Nephron progenitor cell (in vitro differentiated cells): ENCODE measurements at regions not wholly inside any gene's neighbourhood (a gene's known extent, or its start where the extent isn't known, plus 50 kb on each side); places are given as distances from the start of the nearest gene placed in this dataset.

Experiments
- DNase-seq: peaks from one replicate; pipeline ENCODE4 v3.0.0; 2021
- H3K27ac Mint-ChIP-seq: 2 replicates; pipeline ENCODE4 v1.8.0; 2021; ENCODE audit warnings: mild to moderate bottlenecking, moderate library complexity, mixed read lengths
- H3K27me3 Mint-ChIP-seq: 2 replicates; pipeline ENCODE4 v1.8.0; 2021; ENCODE audit warnings: mild to moderate bottlenecking, low read depth, mixed read lengths; ENCODE audit not compliant: poor library complexity
- H3K36me3 Mint-ChIP-seq: 2 replicates; pipeline ENCODE4 v1.8.0; 2021; ENCODE audit warnings: low read depth, mixed read lengths
- H3K4me1 Mint-ChIP-seq: 2 replicates; pipeline ENCODE4 v1.8.0; 2021; ENCODE audit warnings: mixed read lengths
- H3K4me3 Mint-ChIP-seq: 2 replicates; pipeline ENCODE4 v1.8.0; 2021; ENCODE audit warnings: mild to moderate bottlenecking, moderate library complexity, mixed read lengths
- H3K9me3 Mint-ChIP-seq: 2 replicates; pipeline ENCODE4 v1.8.0; 2021; ENCODE audit warnings: mild to moderate bottlenecking, moderate library complexity, mixed read lengths
- CTCF ChIP-seq: fragments of 200-600 bp; sonication (generic); IDR thresholded peaks from 2 replicates; pipeline ENCODE4 v1.5.0; 2021; ENCODE audit warnings: antibody characterized with exemption

GRCh38 chr20:16624106-16624505 lies 50.9 kb upstream of the KIF16B start:
- no peak for DNase-seq
- no peaks in the 10 kb centered on the region for H3K4me1 Mint-ChIP-seq
- H3K27me3 Mint-ChIP-seq = no peaks in the 10 kb centered on the region

More at GRCh38 chr20:16624106-16624505, 50.9 kb upstream of the KIF16B start:
- no peak overlapping the region for H3K27ac Mint-ChIP-seq
- H3K9me3 Mint-ChIP-seq = peaks cover 32% of the 10 kb centered on the region
- H3K36me3 Mint-ChIP-seq = peaks cover 3% of the 10 kb centered on the region
- TF ChIP-seq CTCF = no peak
- no peak overlapping the region for H3K4me3 Mint-ChIP-seq
